Memory B cell (primary cell): ENCODE measurements at regions not wholly inside any gene's neighbourhood (a gene's known extent, or its start where the extent isn't known, plus 50 kb on each side); places are given as distances from the start of the nearest gene placed in this dataset.
"Not testable (repeated sequence)": the region's sequence is repeated elsewhere in the genome, so short reads cannot be mapped to it uniquely, and the experiment has no call there.

Experiments used
- ATAC-seq: fragments of 150-1000 bp; cut with Tn5 transposase; 2 replicates; pipeline ENCODE4 v1.10.0; 2021; ENCODE audit warnings: low read depth, mild to moderate bottlenecking, moderate library complexity
- DNase-seq, 2 donors: peaks; one replicate each; pipeline ENCODE4 v3.0.0; 2022; ENCODE audit warnings: low spot score in 2 of 2
- H3K27ac Mint-ChIP-seq: one replicate; pipeline ENCODE4 v1.8.0; 2022; ENCODE audit warnings: mild to moderate bottlenecking, moderate library complexity, mixed read lengths
- H3K27me3 Mint-ChIP-seq: one replicate; pipeline ENCODE4 v1.8.0; 2022; ENCODE audit warnings: mixed read lengths
- H3K36me3 Mint-ChIP-seq: one replicate; pipeline ENCODE4 v1.8.0; 2022; ENCODE audit warnings: mild to moderate bottlenecking, mixed read lengths
- H3K4me1 Mint-ChIP-seq: one replicate; pipeline ENCODE4 v1.8.0; 2022; ENCODE audit warnings: mixed read lengths
- H3K4me3 Mint-ChIP-seq: one replicate; pipeline ENCODE4 v1.8.0; 2022; ENCODE audit warnings: mild to moderate bottlenecking, moderate library complexity, mixed read lengths
- H3K9me3 Mint-ChIP-seq: one replicate; pipeline ENCODE4 v1.8.0; 2022; ENCODE audit warnings: mixed read lengths

GRCh38 chr12:125861299-125862281 is 796.4 kb downstream of the AACS start:
- ATAC-seq = no peak
- no peak for DNase-seq
- Mint-ChIP-seq H3K9me3 (peaks cover 4% of the 10 kb centered on the region), H3K27ac (no peak overlapping the region), H3K4me1 (no peaks in the 10 kb centered on the region), H3K4me3 (no peak overlapping the region), H3K36me3 (no peaks in the 10 kb centered on the region), H3K27me3 (peaks cover 3% of the 10 kb centered on the region)

- not testable (repeated sequence) for DNase-seq, H3K27ac Mint-ChIP-seq, H3K4me1 Mint-ChIP-seq, H3K36me3 Mint-ChIP-seq, ATAC-seq, H3K27me3 Mint-ChIP-seq, H3K4me3 Mint-ChIP-seq, H3K9me3 Mint-ChIP-seq
These were observed 800.0 kb downstream of the AACS start for GRCh38 chr12:125865236-125865635.

GRCh38 chr12:125871811-125872594 is 806.8 kb downstream of the AACS start:
- no peak overlapping the region for H3K27ac Mint-ChIP-seq

GRCh38 chr12:125873016-125873415 is 807.8 kb downstream of the AACS start:
- ATAC-seq = no peak
- H3K4me3 Mint-ChIP-seq = no peak overlapping the region
- peaks cover 3% of the 10 kb centered on the region for H3K9me3 Mint-ChIP-seq
- H3K4me1 Mint-ChIP-seq = no peaks in the 10 kb centered on the region
- H3K27ac Mint-ChIP-seq = no peak overlapping the region
- H3K27me3 Mint-ChIP-seq = no peaks in the 10 kb centered on the region
- H3K36me3 Mint-ChIP-seq = no peaks in the 10 kb centered on the region
- DNase-seq = no peak

More at GRCh38 chr12:125871811-125872594, 806.8 kb downstream of the AACS start:
- Mint-ChIP-seq H3K4me3 (no peak overlapping the region), H3K9me3 (peaks cover 3% of the 10 kb centered on the region), H3K4me1 (no peaks in the 10 kb centered on the region), H3K36me3 (no peaks in the 10 kb centered on the region), H3K27me3 (no peaks in the 10 kb centered on the region)
- no peak for ATAC-seq
- no peak for DNase-seq

- H3K27me3 Mint-ChIP-seq = no peaks in the 10 kb centered on the region
- ATAC-seq (no peak), DNase-seq (no peak)
- H3K36me3 Mint-ChIP-seq = no peaks in the 10 kb centered on the region
- no peaks in the 10 kb centered on the region for H3K4me1 Mint-ChIP-seq
- H3K27ac Mint-ChIP-seq = no peak overlapping the region
- H3K9me3 Mint-ChIP-seq = peaks cover 2% of the 10 kb centered on the region
- H3K4me3 Mint-ChIP-seq = no peak overlapping the region
These were observed 813.2 kb downstream of the AACS start for GRCh38 chr12:125878483-125878882.

- no peaks in the 10 kb centered on the region for H3K36me3 Mint-ChIP-seq
- H3K4me3 Mint-ChIP-seq = no peak overlapping the region
- H3K4me1 Mint-ChIP-seq = no peaks in the 10 kb centered on the region
- H3K27ac Mint-ChIP-seq = no peak overlapping the region
- DNase-seq = no peak
- peaks cover 2% of the 10 kb centered on the region for H3K9me3 Mint-ChIP-seq
- no peak for ATAC-seq
- no peaks in the 10 kb centered on the region for H3K27me3 Mint-ChIP-seq
These were observed 816.9 kb downstream of the AACS start for GRCh38 chr12:125882141-125882540.

GRCh38 chr12:125888921-125889320 is 823.7 kb downstream of the AACS start:
- Mint-ChIP-seq H3K4me3 (no peak overlapping the region), H3K4me1 (no peaks in the 10 kb centered on the region), H3K27me3 (peaks cover 1% of the 10 kb centered on the region), H3K27ac (no peak overlapping the region), H3K9me3 (peaks cover 7% of the 10 kb centered on the region), H3K36me3 (no peaks in the 10 kb centered on the region)
- DNase-seq (no peak), ATAC-seq (no peak)

- ATAC-seq (no peak), DNase-seq (no peak)
- no peaks in the 10 kb centered on the region for H3K36me3 Mint-ChIP-seq
- H3K4me1 Mint-ChIP-seq = no peaks in the 10 kb centered on the region
- peaks cover 1% of the 10 kb centered on the region for H3K27me3 Mint-ChIP-seq
- peaks cover 4% of the 10 kb centered on the region for H3K9me3 Mint-ChIP-seq
- no peak overlapping the region for H3K27ac Mint-ChIP-seq
- no peak overlapping the region for H3K4me3 Mint-ChIP-seq
These were observed 824.5 kb downstream of the AACS start for GRCh38 chr12:125889742-125890141.

- Mint-ChIP-seq H3K4me3 (no peak overlapping the region), H3K27me3 (peaks cover 1% of the 10 kb centered on the region), H3K9me3 (peaks cover 4% of the 10 kb centered on the region), H3K4me1 (no peaks in the 10 kb centered on the region), H3K36me3 (no peaks in the 10 kb centered on the region), H3K27ac (no peak overlapping the region)
- DNase-seq (no peak), ATAC-seq (no peak)
These were observed 825.2 kb downstream of the AACS start for GRCh38 chr12:125890366-125890905.

GRCh38 chr12:125890971-125891370 is 825.7 kb downstream of the AACS start:
- DNase-seq (no peak), ATAC-seq (no peak)
- Mint-ChIP-seq H3K4me1 (no peaks in the 10 kb centered on the region), H3K27me3 (peaks cover 1% of the 10 kb centered on the region), H3K9me3 (peaks cover 4% of the 10 kb centered on the region), H3K4me3 (no peak overlapping the region), H3K27ac (no peak overlapping the region), H3K36me3 (no peaks in the 10 kb centered on the region)

GRCh38 chr12:125892276-125892675 is 827.0 kb downstream of the AACS start:
- DNase-seq (no peak), ATAC-seq (no peak)
- Mint-ChIP-seq H3K27me3 (peaks cover 1% of the 10 kb centered on the region), H3K36me3 (no peaks in the 10 kb centered on the region), H3K27ac (no peak overlapping the region), H3K4me3 (no peak overlapping the region), H3K4me1 (no peaks in the 10 kb centered on the region), H3K9me3 (peaks cover 8% of the 10 kb centered on the region)

- Mint-ChIP-seq H3K4me1 (no peaks in the 10 kb centered on the region), H3K9me3 (peaks cover 2% of the 10 kb centered on the region), H3K36me3 (no peaks in the 10 kb centered on the region), H3K27me3 (no peaks in the 10 kb centered on the region), H3K27ac (no peak overlapping the region), H3K4me3 (no peak overlapping the region)
- DNase-seq (no peak), ATAC-seq (no peak)
These were observed 837.8 kb downstream of the AACS start for GRCh38 chr12:125902991-125903390.

GRCh38 chr12:125907351-125907750 is 842.1 kb downstream of the AACS start:
- H3K4me1 Mint-ChIP-seq = no peaks in the 10 kb centered on the region

GRCh38 chr12:125919856-125920470 is 854.7 kb downstream of the AACS start:
- ATAC-seq (no peak), DNase-seq (no peak)
- no peaks in the 10 kb centered on the region for H3K4me1 Mint-ChIP-seq

More at GRCh38 chr12:125907351-125907750, 842.1 kb downstream of the AACS start:
- no peak for ATAC-seq
- peaks cover 7% of the 10 kb centered on the region for H3K9me3 Mint-ChIP-seq
- no peak overlapping the region for H3K4me3 Mint-ChIP-seq
- no peak for DNase-seq
- no peaks in the 10 kb centered on the region for H3K36me3 Mint-ChIP-seq
- H3K27ac Mint-ChIP-seq = no peak overlapping the region
- H3K27me3 Mint-ChIP-seq = no peaks in the 10 kb centered on the region

More at GRCh38 chr12:125919856-125920470, 854.7 kb downstream of the AACS start:
- Mint-ChIP-seq H3K27ac (no peak overlapping the region), H3K27me3 (peaks cover 2% of the 10 kb centered on the region), H3K9me3 (peaks cover 8% of the 10 kb centered on the region), H3K36me3 (no peaks in the 10 kb centered on the region), H3K4me3 (no peak overlapping the region)
